ENCODE measurements at regions not wholly inside any gene's neighbourhood (a gene's known extent, or its start where the extent isn't known, plus 50 kb on each side); places are given as distances from the start of the nearest gene placed in this dataset.

DNA sequence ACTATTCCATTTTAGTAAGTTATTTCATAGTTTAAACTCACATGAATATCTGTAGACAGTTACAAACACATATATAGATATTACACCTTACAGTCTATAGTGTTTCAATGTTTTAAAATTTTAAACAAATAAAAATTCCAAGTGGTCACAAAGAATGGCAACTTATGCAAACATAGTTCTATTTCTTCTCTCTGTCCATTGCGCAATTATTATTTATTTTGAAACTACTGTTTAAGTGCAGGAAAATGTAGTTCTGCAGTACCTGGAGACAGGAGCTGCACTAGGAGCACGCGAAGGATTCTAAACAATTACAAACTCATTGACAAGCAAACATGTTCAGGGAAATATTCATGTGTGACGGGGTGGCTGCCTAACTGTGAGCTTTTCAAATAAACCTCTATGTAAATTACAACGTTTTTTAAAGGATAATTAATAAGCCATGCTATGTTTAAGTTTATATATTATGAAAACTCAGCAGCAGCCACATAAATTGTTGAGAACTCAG, 312.0 kb upstream of the DUSP10 start:
- TF ChIP-seq, protein P1, sequence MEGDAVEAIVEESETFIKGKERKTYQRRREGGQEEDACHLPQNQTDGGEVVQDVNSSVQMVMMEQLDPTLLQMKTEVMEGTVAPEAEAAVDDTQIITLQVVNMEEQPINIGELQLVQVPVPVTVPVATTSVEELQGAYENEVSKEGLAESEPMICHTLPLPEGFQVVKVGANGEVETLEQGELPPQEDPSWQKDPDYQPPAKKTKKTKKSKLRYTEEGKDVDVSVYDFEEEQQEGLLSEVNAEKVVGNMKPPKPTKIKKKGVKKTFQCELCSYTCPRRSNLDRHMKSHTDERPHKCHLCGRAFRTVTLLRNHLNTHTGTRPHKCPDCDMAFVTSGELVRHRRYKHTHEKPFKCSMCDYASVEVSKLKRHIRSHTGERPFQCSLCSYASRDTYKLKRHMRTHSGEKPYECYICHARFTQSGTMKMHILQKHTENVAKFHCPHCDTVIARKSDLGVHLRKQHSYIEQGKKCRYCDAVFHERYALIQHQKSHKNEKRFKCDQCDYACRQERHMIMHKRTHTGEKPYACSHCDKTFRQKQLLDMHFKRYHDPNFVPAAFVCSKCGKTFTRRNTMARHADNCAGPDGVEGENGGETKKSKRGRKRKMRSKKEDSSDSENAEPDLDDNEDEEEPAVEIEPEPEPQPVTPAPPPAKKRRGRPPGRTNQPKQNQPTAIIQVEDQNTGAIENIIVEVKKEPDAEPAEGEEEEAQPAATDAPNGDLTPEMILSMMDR (IDR thresholded peaks at IDR 0.05): no peak
- no peak for TF ChIP-seq POLR2A (IDR thresholded peaks at IDR 0.05)

All from stomach (tissue), 4 donors.